ENCODE measurements at regions not wholly inside any gene's neighbourhood (a gene's known extent, or its start where the extent isn't known, plus 50 kb on each side); places are given as distances from the start of the nearest gene placed in this dataset.

DNA sequence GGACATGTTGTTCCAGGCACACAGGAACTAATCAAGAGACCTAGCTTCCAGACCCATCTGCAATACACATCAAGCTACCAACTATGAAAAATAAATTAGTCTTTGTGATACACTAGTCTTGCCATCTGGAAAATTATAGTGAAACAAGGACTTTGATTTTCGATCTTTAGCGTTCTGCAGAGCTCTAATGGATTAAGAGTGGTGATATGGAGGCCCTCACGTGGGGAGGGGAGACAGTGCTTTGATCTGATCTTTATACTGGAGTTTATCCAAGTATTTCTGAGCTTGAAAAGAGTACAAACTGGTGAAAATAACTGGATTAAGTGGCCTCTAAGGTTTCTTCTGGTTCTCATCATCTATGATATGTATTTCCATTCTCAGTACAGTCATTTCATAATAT lies 273.4 kb upstream of the CDH7 start:
- H3K4me3 ChIP-seq: no peak overlapping the region
- no TSS peak for BruUV-seq (replicated peaks)
- no peaks in the 10 kb centered on the region for H3K9me2 ChIP-seq (ENCODE audit: insufficient read depth)
- H3K27ac ChIP-seq: no peak overlapping the region
- H2AFZ ChIP-seq: peak overlapping the region; percentile 62
- H3F3A ChIP-seq (ENCODE audit: insufficient read depth, low read depth): no peaks in the 10 kb centered on the region
- H3K4me2 ChIP-seq: no peak overlapping the region
- no peaks in the 10 kb centered on the region for H3K27me3 ChIP-seq (ENCODE audit: insufficient read depth, low read depth)
- no peaks in the 10 kb centered on the region for H4K20me1 ChIP-seq (ENCODE audit: insufficient read depth)
- intact Hi-C loops (cut with micrococcal nuclease; ENCODE audit: unreplicated experiment): no loop called here
- ChIA-PET CTCF (no interaction called here), POLR2A (ENCODE audit: unreplicated experiment) (no interaction called here)
- no peaks in the 10 kb centered on the region for H3K79me2 ChIP-seq (ENCODE audit: low read depth)
- no peak for DNase-seq
- H3K36me3 ChIP-seq (ENCODE audit: low read depth): no peaks in the 10 kb centered on the region
- TF ChIP-seq, protein P1, sequence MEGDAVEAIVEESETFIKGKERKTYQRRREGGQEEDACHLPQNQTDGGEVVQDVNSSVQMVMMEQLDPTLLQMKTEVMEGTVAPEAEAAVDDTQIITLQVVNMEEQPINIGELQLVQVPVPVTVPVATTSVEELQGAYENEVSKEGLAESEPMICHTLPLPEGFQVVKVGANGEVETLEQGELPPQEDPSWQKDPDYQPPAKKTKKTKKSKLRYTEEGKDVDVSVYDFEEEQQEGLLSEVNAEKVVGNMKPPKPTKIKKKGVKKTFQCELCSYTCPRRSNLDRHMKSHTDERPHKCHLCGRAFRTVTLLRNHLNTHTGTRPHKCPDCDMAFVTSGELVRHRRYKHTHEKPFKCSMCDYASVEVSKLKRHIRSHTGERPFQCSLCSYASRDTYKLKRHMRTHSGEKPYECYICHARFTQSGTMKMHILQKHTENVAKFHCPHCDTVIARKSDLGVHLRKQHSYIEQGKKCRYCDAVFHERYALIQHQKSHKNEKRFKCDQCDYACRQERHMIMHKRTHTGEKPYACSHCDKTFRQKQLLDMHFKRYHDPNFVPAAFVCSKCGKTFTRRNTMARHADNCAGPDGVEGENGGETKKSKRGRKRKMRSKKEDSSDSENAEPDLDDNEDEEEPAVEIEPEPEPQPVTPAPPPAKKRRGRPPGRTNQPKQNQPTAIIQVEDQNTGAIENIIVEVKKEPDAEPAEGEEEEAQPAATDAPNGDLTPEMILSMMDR (conservative IDR thresholded peaks at IDR 0.05): no peak
- TF ChIP-seq EZH2 (IDR thresholded peaks at IDR 0.05; ENCODE audit: low read depth): no peak
- H3K4me1 ChIP-seq (replicated peaks; ENCODE audit: insufficient read depth): no peaks in the 10 kb centered on the region
- no peaks in the 10 kb centered on the region for H3K9me3 ChIP-seq (ENCODE audit: insufficient read depth, low read depth)

DNA sequence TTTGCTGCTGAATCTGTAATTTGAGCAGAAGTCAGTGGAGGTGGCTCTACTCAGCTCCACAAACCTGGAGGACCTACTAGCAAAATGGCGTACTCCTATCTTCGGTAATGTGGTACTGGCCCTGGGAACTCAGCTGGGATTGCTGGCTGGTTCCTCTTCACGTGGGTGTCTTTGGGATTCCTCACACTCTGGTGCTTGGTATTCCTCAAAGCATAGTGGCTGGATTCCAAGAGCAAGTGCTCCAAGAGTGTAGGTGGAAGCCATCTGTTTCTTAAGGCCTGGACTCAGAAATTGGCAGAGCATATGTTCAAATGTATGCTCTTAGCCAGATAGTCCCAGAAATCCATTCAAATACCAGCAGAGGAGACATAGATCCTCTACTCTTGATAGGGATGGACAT lies 281.9 kb upstream of the CDH7 start:
- no peak for TF ChIP-seq EZH2 (IDR thresholded peaks at IDR 0.05; ENCODE audit: low read depth)
- TF ChIP-seq, protein P1 (conservative IDR thresholded peaks at IDR 0.05): no peak
- H2AFZ ChIP-seq: peak overlapping the region; percentile 39; the same call in 1 of the 2 replicates
- intact Hi-C loops (cut with micrococcal nuclease; ENCODE audit: unreplicated experiment): no loop called here
- no peaks in the 10 kb centered on the region for H3K9me3 ChIP-seq (ENCODE audit: insufficient read depth, low read depth)
- no peak for DNase-seq
- no peaks in the 10 kb centered on the region for H3K9me2 ChIP-seq (ENCODE audit: insufficient read depth)
- no peaks in the 10 kb centered on the region for H4K20me1 ChIP-seq (ENCODE audit: insufficient read depth)
- H3K4me2 ChIP-seq: no peak overlapping the region
- no peaks in the 10 kb centered on the region for H3K27me3 ChIP-seq (ENCODE audit: insufficient read depth, low read depth)
- no peak overlapping the region for H3K27ac ChIP-seq
- ChIA-PET CTCF (no interaction called here), POLR2A (ENCODE audit: unreplicated experiment) (no interaction called here)
- no peaks in the 10 kb centered on the region for H3K36me3 ChIP-seq (ENCODE audit: low read depth)
- no peaks in the 10 kb centered on the region for H3K4me1 ChIP-seq (replicated peaks; ENCODE audit: insufficient read depth)
- no TSS peak for BruUV-seq (replicated peaks)
- no peak overlapping the region for H3K4me3 ChIP-seq
- no peaks in the 10 kb centered on the region for H3F3A ChIP-seq (ENCODE audit: insufficient read depth, low read depth)
- no peaks in the 10 kb centered on the region for H3K79me2 ChIP-seq (ENCODE audit: low read depth)

DNA sequence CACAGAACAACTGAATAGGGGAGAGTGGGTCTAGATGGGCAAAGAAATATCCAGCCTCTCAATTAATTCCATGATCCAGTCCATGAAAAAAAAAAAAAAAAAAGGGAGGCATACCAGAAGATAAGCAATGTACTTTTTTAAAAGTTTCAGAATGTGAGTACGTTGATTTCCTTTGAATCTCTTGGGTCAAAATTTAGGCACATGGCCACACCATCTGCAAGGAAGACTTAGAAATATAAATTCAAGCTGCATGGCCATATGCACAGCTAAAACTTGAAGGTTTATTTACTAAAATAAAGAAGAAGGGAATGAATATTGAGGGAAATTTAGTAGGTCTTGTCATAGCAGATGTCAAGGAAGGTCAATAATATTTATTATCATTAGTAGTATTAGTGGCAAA lies 286.5 kb upstream of the CDH7 start:
- Histone ChIP-seq H3K27me3 (ENCODE audit: insufficient read depth, low read depth) (no peaks in the 10 kb centered on the region), H2AFZ (no peak overlapping the region), H3K9me3 (ENCODE audit: insufficient read depth, low read depth) (no peaks in the 10 kb centered on the region), H3K79me2 (ENCODE audit: low read depth) (no peaks in the 10 kb centered on the region), H3K4me3 (no peak overlapping the region), H3K4me1 (replicated peaks; ENCODE audit: insufficient read depth) (no peaks in the 10 kb centered on the region), H3K4me2 (no peak overlapping the region), H3K36me3 (ENCODE audit: low read depth) (no peaks in the 10 kb centered on the region), H3F3A (ENCODE audit: insufficient read depth, low read depth) (no peaks in the 10 kb centered on the region), H3K27ac (no peak overlapping the region), H4K20me1 (ENCODE audit: insufficient read depth) (no peaks in the 10 kb centered on the region), H3K9me2 (ENCODE audit: insufficient read depth) (no peaks in the 10 kb centered on the region)
- intact Hi-C loops (cut with micrococcal nuclease; ENCODE audit: unreplicated experiment): no loop called here
- no TSS peak for BruUV-seq (replicated peaks)
- ChIA-PET CTCF (no interaction called here), POLR2A (ENCODE audit: unreplicated experiment) (no interaction called here)
- TF ChIP-seq, protein P1 (conservative IDR thresholded peaks at IDR 0.05): no peak
- TF ChIP-seq EZH2 (IDR thresholded peaks at IDR 0.05; ENCODE audit: low read depth): no peak
- no peak for DNase-seq

Data from PC-9 (cell line).